Kidney (tissue), 13 donors: ENCODE measurements at regions not wholly inside any gene's neighbourhood (a gene's known extent, or its start where the extent isn't known, plus 50 kb on each side); places are given as distances from the start of the nearest gene placed in this dataset.

ENCODE experiments used
- DNase-seq, 5 donors: peaks; one replicate each; pipeline ENCODE4 v3.0.0-alpha.2; 2013 to 2020
- FAIRE-seq: peaks from 2 replicates; lab custom pipeline; 2012; peaks lifted over from hg19 to GRCh38; lab: Jason Lieb, UNC
- H3K27ac ChIP-seq, 2 donors: one replicate each; pipeline ENCODE4 v1.7.0; 2013; ENCODE audit warnings: low read depth in 2 of 2, low read length in 2 of 2, inconsistent platforms in 1 of 2
- H3K27me3 ChIP-seq: one replicate; pipeline ENCODE4 v1.7.1; 2013; ENCODE audit warnings: low read length, inconsistent platforms; ENCODE audit not compliant: control insufficient read depth, insufficient read depth
- H3K36me3 ChIP-seq, 3 donors: one replicate each; pipeline versions ENCODE4 v1.7.0 to v1.7.1; 2013; ENCODE audit warnings: low read length in 3 of 3, control low read depth in 1 of 3, inconsistent platforms in 1 of 3; ENCODE audit not compliant: insufficient read depth in 3 of 3, control insufficient read depth in 2 of 3
- H3K4me1 ChIP-seq, 3 donors: one replicate each; pipeline versions ENCODE4 v1.7.0 to v1.7.1; 2013; ENCODE audit warnings: low read length in 3 of 3, inconsistent platforms in 1 of 3, low read depth in 1 of 3; ENCODE audit not compliant: control insufficient read depth in 2 of 3, insufficient read depth in 2 of 3
- H3K4me3 ChIP-seq, 3 donors: one replicate each; pipeline versions ENCODE4 v1.7.0 to v1.8.1; 2013; ENCODE audit warnings: low read length in 3 of 3, control low read depth in 1 of 3, inconsistent platforms in 1 of 3
- H3K9ac ChIP-seq, 3 donors: one replicate each; pipeline versions ENCODE4 v1.7.0 to v1.7.1; 2013; ENCODE audit warnings: low read length in 3 of 3, control low read depth in 1 of 3, inconsistent platforms in 1 of 3
- H3K9me3 ChIP-seq, 3 donors: one replicate each; pipeline versions ENCODE4 v1.7.0 to v1.7.1; 2013; ENCODE audit warnings: low read length in 3 of 3, control low read depth in 1 of 3, inconsistent platforms in 1 of 3; ENCODE audit not compliant: control insufficient read depth in 2 of 3, insufficient read depth in 1 of 3
- intact Hi-C: fragments of 100-400 bp; cut with DNase I; formaldehyde crosslinking; loops from one replicate; pipeline ENCODE4 v1.11.1; 2022
- TF ChIP-seq, protein P1 (sequence below): IDR thresholded peaks from 3 replicates; pipeline ENCODE4 v1.5.1; 2012; ENCODE audit warnings: mild to moderate bottlenecking, moderate library complexity, borderline replicate concordance; ENCODE audit not compliant: insufficient read depth; ENCODE audit errors: extremely low read depth
- donor health status: control.
- donor health status: control.
- donor health status: control.
- donor health status: control.
- donor health status: control.
- donor health status: DM: yes; HTN: yes; CAD: no.
- donor health status: Normal renal cell carcinoma (clear cell type).

DNA sequence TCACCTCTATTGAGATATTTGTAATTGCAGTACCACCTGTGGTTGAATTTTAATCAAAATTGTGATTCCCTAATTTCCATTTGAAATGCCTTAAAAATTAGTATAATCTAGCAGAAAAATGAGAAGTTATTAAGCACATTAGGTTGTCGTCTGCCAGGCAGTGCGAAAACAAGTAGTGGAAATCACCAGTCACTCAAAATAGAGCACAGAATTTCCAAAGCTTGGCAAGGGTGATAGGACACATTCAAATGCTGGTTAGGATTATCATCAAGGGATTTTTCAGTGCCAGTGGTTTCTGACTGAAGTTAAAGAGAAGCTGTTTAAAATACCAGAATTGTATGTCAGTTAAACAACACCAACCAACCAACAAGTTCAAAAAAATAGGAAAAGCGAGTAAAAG is 97.8 kb downstream of the PLK2 start:
- Histone ChIP-seq H3K27ac (no peak overlapping the region), H3K27me3 (no peaks in the 10 kb centered on the region), H3K4me3 (no peak overlapping the region), H3K9me3 (no peaks in the 10 kb centered on the region), H3K36me3 (no peaks in the 10 kb centered on the region), H3K9ac (no peak overlapping the region), H3K4me1 (no peaks in the 10 kb centered on the region)
- TF ChIP-seq, protein P1, sequence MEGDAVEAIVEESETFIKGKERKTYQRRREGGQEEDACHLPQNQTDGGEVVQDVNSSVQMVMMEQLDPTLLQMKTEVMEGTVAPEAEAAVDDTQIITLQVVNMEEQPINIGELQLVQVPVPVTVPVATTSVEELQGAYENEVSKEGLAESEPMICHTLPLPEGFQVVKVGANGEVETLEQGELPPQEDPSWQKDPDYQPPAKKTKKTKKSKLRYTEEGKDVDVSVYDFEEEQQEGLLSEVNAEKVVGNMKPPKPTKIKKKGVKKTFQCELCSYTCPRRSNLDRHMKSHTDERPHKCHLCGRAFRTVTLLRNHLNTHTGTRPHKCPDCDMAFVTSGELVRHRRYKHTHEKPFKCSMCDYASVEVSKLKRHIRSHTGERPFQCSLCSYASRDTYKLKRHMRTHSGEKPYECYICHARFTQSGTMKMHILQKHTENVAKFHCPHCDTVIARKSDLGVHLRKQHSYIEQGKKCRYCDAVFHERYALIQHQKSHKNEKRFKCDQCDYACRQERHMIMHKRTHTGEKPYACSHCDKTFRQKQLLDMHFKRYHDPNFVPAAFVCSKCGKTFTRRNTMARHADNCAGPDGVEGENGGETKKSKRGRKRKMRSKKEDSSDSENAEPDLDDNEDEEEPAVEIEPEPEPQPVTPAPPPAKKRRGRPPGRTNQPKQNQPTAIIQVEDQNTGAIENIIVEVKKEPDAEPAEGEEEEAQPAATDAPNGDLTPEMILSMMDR = no peak
- no peak for DNase-seq
- no peak for FAIRE-seq
- intact Hi-C loops = no loop called here

DNA sequence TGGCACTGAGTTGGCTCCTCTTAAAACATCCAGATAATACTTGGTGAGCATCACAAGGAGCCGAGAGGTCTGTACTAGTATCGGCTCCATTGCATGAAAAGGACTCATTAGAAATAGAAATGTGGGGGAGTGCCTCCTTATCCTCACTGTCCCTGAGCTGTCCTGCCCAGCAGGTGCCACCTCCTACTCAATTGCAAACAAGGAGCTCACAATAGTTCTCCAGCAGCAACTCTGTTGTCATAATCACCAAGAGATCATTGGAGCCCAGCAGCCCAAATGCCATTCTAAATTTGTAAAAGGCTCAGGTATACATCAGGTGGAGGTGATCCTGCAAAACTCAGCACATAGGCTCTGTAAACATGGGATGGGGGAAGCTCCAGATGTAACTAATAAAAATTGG is 99.1 kb downstream of the PLK2 start:
- Histone ChIP-seq H3K4me1 (no peaks in the 10 kb centered on the region), H3K9ac (no peak overlapping the region), H3K9me3 (no peaks in the 10 kb centered on the region), H3K36me3 (no peaks in the 10 kb centered on the region), H3K27me3 (no peaks in the 10 kb centered on the region), H3K27ac (no peak overlapping the region), H3K4me3 (no peak overlapping the region)
- DNase-seq (no peak), FAIRE-seq (no peak)
- TF ChIP-seq, protein P1 = no peak
- intact Hi-C loops = no loop called here

DNA sequence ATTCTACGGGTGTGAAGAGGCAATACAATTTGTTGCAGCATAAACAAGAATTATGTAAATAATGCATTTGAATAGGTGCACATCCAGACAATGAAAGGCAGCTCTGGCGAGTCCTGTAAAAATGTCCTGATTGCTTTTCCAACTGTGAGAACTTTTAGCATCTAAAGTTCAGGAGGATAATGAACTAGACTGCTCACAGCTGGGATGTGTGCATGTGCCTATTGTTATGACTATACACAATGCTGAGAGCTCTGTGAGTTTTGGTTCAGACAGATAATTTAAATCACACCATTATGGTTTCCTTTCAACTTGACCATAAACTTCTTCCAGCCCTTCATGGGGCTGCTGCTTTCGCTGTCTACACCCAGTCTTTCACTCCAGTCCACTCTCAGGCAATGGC is 99.9 kb downstream of the PLK2 start:
- Histone ChIP-seq H3K4me3 (no peak overlapping the region), H3K9ac (no peak overlapping the region), H3K36me3 (no peaks in the 10 kb centered on the region), H3K27me3 (no peaks in the 10 kb centered on the region), H3K27ac (no peak overlapping the region), H3K4me1 (no peaks in the 10 kb centered on the region), H3K9me3 (no peaks in the 10 kb centered on the region)
- intact Hi-C loops = no loop called here
- TF ChIP-seq, protein P1 = no peak
- FAIRE-seq (no peak), DNase-seq (peak in 2 of 5 donors; percentile 9 to 61)

DNA sequence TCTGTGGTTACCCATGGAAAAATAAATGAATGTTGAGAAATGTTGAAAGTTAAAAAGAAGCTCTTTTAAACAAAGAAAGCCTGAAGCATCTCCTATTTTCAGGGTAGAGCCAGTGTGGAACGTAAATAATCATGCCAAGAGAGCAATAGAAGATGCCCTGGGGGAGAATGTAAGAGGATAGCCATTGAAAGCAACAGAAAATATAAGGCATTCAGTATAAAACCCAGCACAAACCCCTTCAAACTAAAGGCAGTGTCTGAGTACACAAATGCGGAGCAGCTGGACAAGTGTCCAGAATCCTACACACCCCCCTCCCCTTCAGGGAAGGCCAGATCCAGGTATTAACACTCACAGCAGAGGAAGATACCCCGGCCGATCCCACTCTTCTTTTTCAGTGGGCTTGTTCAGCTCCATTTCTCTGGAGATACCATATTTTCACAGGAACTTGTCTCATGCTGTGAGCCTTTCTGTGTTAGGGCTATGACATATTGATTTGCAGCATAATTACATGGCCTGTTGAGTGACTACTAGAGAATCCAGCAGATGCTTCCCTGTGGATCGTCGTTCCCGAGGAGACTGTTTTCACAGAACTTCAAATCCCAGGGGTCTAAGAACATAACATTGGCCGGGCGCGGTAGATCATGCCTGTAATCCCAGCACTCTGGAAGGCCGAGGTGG is 101.2 kb downstream of the PLK2 start:
- Histone ChIP-seq H3K9me3 (no peaks in the 10 kb centered on the region), H3K27me3 (no peaks in the 10 kb centered on the region), H3K4me1 (no peaks in the 10 kb centered on the region), H3K36me3 (no peaks in the 10 kb centered on the region), H3K4me3 (no peak overlapping the region), H3K27ac (no peak overlapping the region), H3K9ac (no peak overlapping the region)
- FAIRE-seq = no peak
- TF ChIP-seq, protein P1 = no peak
- intact Hi-C loops = no loop called here
- DNase-seq = peak in 2 of 5 donors; percentile 13 to 20
